ENCODE measurements at regions not wholly inside any gene's neighbourhood (a gene's known extent, or its start where the extent isn't known, plus 50 kb on each side); places are given as distances from the start of the nearest gene placed in this dataset.

DNA sequence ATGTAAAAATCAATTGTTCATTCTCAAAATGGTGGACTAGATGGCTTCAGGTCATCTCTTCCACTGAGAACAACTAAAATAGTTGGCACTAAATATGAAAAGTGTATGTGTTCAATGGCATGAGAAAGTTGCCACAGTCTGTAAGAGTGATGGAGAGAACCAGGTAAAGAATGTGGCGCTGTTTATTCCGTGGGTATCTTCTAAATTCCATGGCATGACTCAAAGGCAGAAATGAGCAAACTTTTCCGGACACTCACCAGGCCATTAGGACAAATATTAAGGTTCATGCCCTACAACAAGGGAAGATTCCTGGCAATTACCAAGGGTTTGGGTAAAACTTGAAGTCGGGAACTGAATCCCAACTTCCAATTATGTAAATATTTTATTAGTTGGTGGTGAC lies 825.4 kb upstream of the CDH6 start:
- no peak for FAIRE-seq
- TF ChIP-seq SP2 (IDR thresholded peaks at IDR 0.05; ENCODE audit: low read length): no peak
- TF ChIP-seq CBX5 (IDR thresholded peaks at IDR 0.05; ENCODE audit: low read depth, low read length): no peak
- TF ChIP-seq SAP30 (IDR thresholded peaks at IDR 0.05; ENCODE audit: insufficient read depth, insufficient replicate concordance, low read length): no peak
- TF ChIP-seq RBBP5 (IDR thresholded peaks at IDR 0.05; ENCODE audit: borderline replicate concordance, low read depth, low read length): no peak
- TF ChIP-seq CTBP2 (IDR thresholded peaks at IDR 0.05; ENCODE audit: borderline replicate concordance, insufficient read depth, insufficient read length, low read length): no peak
- TF ChIP-seq, protein P1, sequence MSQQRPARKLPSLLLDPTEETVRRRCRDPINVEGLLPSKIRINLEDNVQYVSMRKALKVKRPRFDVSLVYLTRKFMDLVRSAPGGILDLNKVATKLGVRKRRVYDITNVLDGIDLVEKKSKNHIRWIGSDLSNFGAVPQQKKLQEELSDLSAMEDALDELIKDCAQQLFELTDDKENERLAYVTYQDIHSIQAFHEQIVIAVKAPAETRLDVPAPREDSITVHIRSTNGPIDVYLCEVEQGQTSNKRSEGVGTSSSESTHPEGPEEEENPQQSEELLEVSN (IDR thresholded peaks at IDR 0.05): no peak
- no peak for TF ChIP-seq HDAC6 (IDR thresholded peaks at IDR 0.05; ENCODE audit: low read depth, low read length)
- no peak for TF ChIP-seq BCL11A (IDR thresholded peaks at IDR 0.05; ENCODE audit: low read depth in 2 of 2, low read length in 2 of 2)
- TF ChIP-seq SIX5 (IDR thresholded peaks at IDR 0.05; ENCODE audit: low read depth, low read length): no peak

More for the DNA sequence above, 825.4 kb upstream of the CDH6 start:
- Histone ChIP-seq H2BK20ac (ENCODE audit: low read length) (no peak overlapping the region), H2AK5ac (ENCODE audit: low read depth, low read length) (no peak overlapping the region), H2AFZ (ENCODE audit: low read length) (no peak overlapping the region), H3K4ac (replicated peaks; ENCODE audit: insufficient read length, low read depth, low read length) (no peak overlapping the region), H3K4me3 (ENCODE audit: extremely low read depth in 1 of 4, insufficient read depth in 2 of 4, low read depth in 3 of 4, low read length in 4 of 4) (no peak overlapping the region), H3K9me3 (ENCODE audit: insufficient read depth in 2 of 2, low read depth in 1 of 2, low read length in 1 of 2) (peaks cover 0 to 6% of the 10 kb centered on the region in 2 experiments; a peak in 2 of 4 replicates), H3K4me1 (replicated peaks in 1 of 4; ENCODE audit: control insufficient read depth in 3 of 4, insufficient read depth in 4 of 4, low read length in 3 of 4) (no peaks in the 10 kb centered on the region), H3K14ac (ENCODE audit: insufficient read length) (no peak overlapping the region), H2BK5ac (ENCODE audit: low read depth, low read length) (no peak overlapping the region), H2BK15ac (ENCODE audit: low read length) (no peak overlapping the region), H3K56ac (replicated peaks; ENCODE audit: insufficient read length, low read depth, low read length) (no peak overlapping the region), H3K79me1 (ENCODE audit: low read depth, low read length) (no peaks in the 10 kb centered on the region), H3K27me3 (replicated peaks in 1 of 4; ENCODE audit: control insufficient read depth in 3 of 4, extremely low read depth in 1 of 4, insufficient read depth in 3 of 4, low read length in 3 of 4) (no peaks in the 10 kb centered on the region), H3K27ac (ENCODE audit: low read depth, low read length) (no peak overlapping the region), H2BK12ac (ENCODE audit: low read depth, low read length) (no peak overlapping the region), H2BK120ac (replicated peaks; ENCODE audit: low read depth, low read length) (no peak overlapping the region), H3K23me2 (ENCODE audit: low read depth, low read length) (no peaks in the 10 kb centered on the region), H3K23ac (ENCODE audit: insufficient read length) (no peak overlapping the region), H4K5ac (ENCODE audit: insufficient read length, low read depth, low read length) (no peak overlapping the region), H4K8ac (ENCODE audit: extremely low read depth, insufficient read depth, low read length) (no peak overlapping the region), H3K36me3 (ENCODE audit: control insufficient read depth in 2 of 4, insufficient read depth in 4 of 4, low read length in 3 of 4) (no peaks in the 10 kb centered on the region), H4K91ac (replicated peaks; ENCODE audit: insufficient read length, low read length) (no peak overlapping the region), H3K79me2 (ENCODE audit: control insufficient read depth in 1 of 2, insufficient read depth in 2 of 2, low read length in 2 of 2) (no peaks in the 10 kb centered on the region), H3K18ac (ENCODE audit: extremely low read depth, low read length) (no peak overlapping the region), H3K9ac (replicated peaks in 1 of 4; ENCODE audit: extremely low read depth in 1 of 4, low read depth in 3 of 4, low read length in 3 of 4) (no peak overlapping the region), H4K20me1 (replicated peaks in 1 of 2; ENCODE audit: control insufficient read depth in 1 of 2, insufficient read depth in 2 of 2, low read length in 2 of 2) (no peaks in the 10 kb centered on the region), H3K4me2 (ENCODE audit: insufficient read depth in 1 of 2, low read depth in 2 of 2, low read length in 2 of 2) (no peak overlapping the region)
- ChIA-PET CTCF (ENCODE audit: partially characterized antibody) (no interaction called here), POLR2A (ENCODE audit: partially characterized antibody) (no interaction called here)
- no peak for DNase-seq (ENCODE audit: low read depth in 1 of 2, low spot score in 2 of 2)
- 92% methylated on average over 4 of the region's 4 CpGs; no CpG with 5 or more reads in 1 of the 2 experiments for WGBS, 2 experiments (ENCODE audit: extremely low coverage in 1 of 2, insufficient coverage in 1 of 2, insufficient read length in 1 of 2, insufficient replicate concordance in 2 of 2, low coverage in 1 of 2, low lambda C conversion rate in 2 of 2, missing lambda C conversion rate in 1 of 2)

Data from H1 (cell line).